ENCODE measurements at regions not wholly inside any gene's neighbourhood (a gene's known extent, or its start where the extent isn't known, plus 50 kb on each side); places are given as distances from the start of the nearest gene placed in this dataset.

- no peak overlapping the region for H3K4me3 ChIP-seq (replicated peaks; ENCODE audit: low read depth, low read length)
- no peak for DNase-seq (ENCODE audit: low read depth)
- no peak for TF ChIP-seq CTCF (IDR thresholded peaks at IDR 0.05; ENCODE audit: low read length, missing control alignments)
Measured at GRCh38 chr10:88092973-88093372, 229.5 kb downstream of the PTEN start.

- H3K4me3 ChIP-seq (replicated peaks; ENCODE audit: low read depth, low read length): no peak overlapping the region
- no peak for TF ChIP-seq CTCF (IDR thresholded peaks at IDR 0.05; ENCODE audit: low read length, missing control alignments)
- DNase-seq (ENCODE audit: low read depth): no peak
Measured at GRCh38 chr10:88094795-88095194, 231.4 kb downstream of the PTEN start.

- no peak for DNase-seq (ENCODE audit: low read depth)
Measured at GRCh38 chr10:88095223-88095721, 231.8 kb downstream of the PTEN start.

GRCh38 chr10:88095778-88096431 lies 232.5 kb downstream of the PTEN start:
- DNase-seq (ENCODE audit: low read depth): no peak
- no peak overlapping the region for H3K4me3 ChIP-seq (replicated peaks; ENCODE audit: low read depth, low read length)
- TF ChIP-seq CTCF (IDR thresholded peaks at IDR 0.05; ENCODE audit: low read length, missing control alignments): no peak

More at GRCh38 chr10:88095223-88095721, 231.8 kb downstream of the PTEN start:
- TF ChIP-seq CTCF (IDR thresholded peaks at IDR 0.05; ENCODE audit: low read length, missing control alignments): no peak
- no peak overlapping the region for H3K4me3 ChIP-seq (replicated peaks; ENCODE audit: low read depth, low read length)

GRCh38 chr10:88097092-88097516 lies 233.7 kb downstream of the PTEN start:
- TF ChIP-seq CTCF (IDR thresholded peaks at IDR 0.05; ENCODE audit: low read length, missing control alignments): no peak
- peak; percentile 38 for DNase-seq (ENCODE audit: low read depth)
- H3K4me3 ChIP-seq (replicated peaks; ENCODE audit: low read depth, low read length): no peak overlapping the region

- H3K4me3 ChIP-seq (replicated peaks; ENCODE audit: low read depth, low read length): no peak overlapping the region
- TF ChIP-seq CTCF (IDR thresholded peaks at IDR 0.05; ENCODE audit: low read length, missing control alignments): no peak
Measured at GRCh38 chr10:88097536-88097935, 234.1 kb downstream of the PTEN start.

GRCh38 chr10:88100281-88100680 lies 236.9 kb downstream of the PTEN start:
- no peak for TF ChIP-seq CTCF (IDR thresholded peaks at IDR 0.05; ENCODE audit: low read length, missing control alignments)
- no peak for DNase-seq (ENCODE audit: low read depth)
- no peak overlapping the region for H3K4me3 ChIP-seq (replicated peaks; ENCODE audit: low read depth, low read length)

More at GRCh38 chr10:88097536-88097935, 234.1 kb downstream of the PTEN start:
- no peak for DNase-seq (ENCODE audit: low read depth)

Measured in fibroblast of pulmonary artery (primary cell).